ENCODE measurements at regions not wholly inside any gene's neighbourhood (a gene's known extent, or its start where the extent isn't known, plus 50 kb on each side); places are given as distances from the start of the nearest gene placed in this dataset.

- no peak overlapping the region for H3K4me3 ChIP-seq (replicated peaks in 1 of 3; ENCODE audit: low read depth in 2 of 3, low read length in 3 of 3)
- H3K4me1 Mint-ChIP-seq = peaks cover 10% of the 10 kb centered on the region
- DNase-seq = no peak
- H3K27ac ChIP-seq (ENCODE audit: low read depth in 1 of 2, low read length in 2 of 2) = no peak overlapping the region
- H3K36me3 Mint-ChIP-seq = no peaks in the 10 kb centered on the region
- no peaks in the 10 kb centered on the region for H3K79me2 ChIP-seq (ENCODE audit: insufficient read depth, low read length)
- no peak overlapping the region for H2AFZ ChIP-seq (ENCODE audit: insufficient read depth, low read depth, low read length, poor library complexity, severe bottlenecking)
- H3K9ac ChIP-seq (ENCODE audit: insufficient read depth, low read length, poor library complexity, severe bottlenecking) = no peak overlapping the region
- H3K4me1 ChIP-seq (ENCODE audit: control insufficient read depth in 1 of 2, insufficient read depth in 2 of 2, low read length in 2 of 2) = peaks cover 8 to 14% of the 10 kb centered on the region in 2 donors
- peaks cover 0 to 4% of the 10 kb centered on the region in 2 donors for H3K27me3 ChIP-seq (ENCODE audit: control insufficient read depth in 2 of 2, insufficient read depth in 2 of 2, low read length in 2 of 2)
- H3K4me2 ChIP-seq (replicated peaks; ENCODE audit: extremely low read depth, low read length, poor library complexity, severe bottlenecking) = no peak overlapping the region
- TF ChIP-seq, protein P1, sequence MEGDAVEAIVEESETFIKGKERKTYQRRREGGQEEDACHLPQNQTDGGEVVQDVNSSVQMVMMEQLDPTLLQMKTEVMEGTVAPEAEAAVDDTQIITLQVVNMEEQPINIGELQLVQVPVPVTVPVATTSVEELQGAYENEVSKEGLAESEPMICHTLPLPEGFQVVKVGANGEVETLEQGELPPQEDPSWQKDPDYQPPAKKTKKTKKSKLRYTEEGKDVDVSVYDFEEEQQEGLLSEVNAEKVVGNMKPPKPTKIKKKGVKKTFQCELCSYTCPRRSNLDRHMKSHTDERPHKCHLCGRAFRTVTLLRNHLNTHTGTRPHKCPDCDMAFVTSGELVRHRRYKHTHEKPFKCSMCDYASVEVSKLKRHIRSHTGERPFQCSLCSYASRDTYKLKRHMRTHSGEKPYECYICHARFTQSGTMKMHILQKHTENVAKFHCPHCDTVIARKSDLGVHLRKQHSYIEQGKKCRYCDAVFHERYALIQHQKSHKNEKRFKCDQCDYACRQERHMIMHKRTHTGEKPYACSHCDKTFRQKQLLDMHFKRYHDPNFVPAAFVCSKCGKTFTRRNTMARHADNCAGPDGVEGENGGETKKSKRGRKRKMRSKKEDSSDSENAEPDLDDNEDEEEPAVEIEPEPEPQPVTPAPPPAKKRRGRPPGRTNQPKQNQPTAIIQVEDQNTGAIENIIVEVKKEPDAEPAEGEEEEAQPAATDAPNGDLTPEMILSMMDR (IDR thresholded peaks at IDR 0.05) = no peak
- H3K36me3 ChIP-seq (replicated peaks in 1 of 2; ENCODE audit: control insufficient read depth in 1 of 2, insufficient read depth in 2 of 2, low read length in 2 of 2) = no peaks in the 10 kb centered on the region
- H4K20me1 ChIP-seq (ENCODE audit: insufficient read depth, low read length) = no peaks in the 10 kb centered on the region
- H3K27ac Mint-ChIP-seq = no peak overlapping the region
- intact Hi-C loops (cut with micrococcal nuclease) = no loop called here
- no peaks in the 10 kb centered on the region for H3K9me3 ChIP-seq (replicated peaks in 1 of 2; ENCODE audit: control insufficient read depth in 1 of 2, insufficient read depth in 1 of 2, low read length in 2 of 2)
- peaks cover 0 to 3% (median 0%) of the 10 kb centered on the region in 7 donors for H3K9me3 Mint-ChIP-seq
- peaks cover 1 to 4% (median 2%) of the 10 kb centered on the region in 3 donors for H3K27me3 Mint-ChIP-seq (ENCODE audit: low read depth in 3 of 3)
- no peak overlapping the region for H3K4me3 Mint-ChIP-seq
- WGBS (ENCODE audit: insufficient coverage) = 0% methylated on average over 1 of the region's 3 CpGs
Observed at GRCh38 chrX:45513042-45513441, 312.4 kb upstream of the DIPK2B start.

GRCh38 chrX:45508454-45508853 lies 307.8 kb upstream of the DIPK2B start:
- no peaks in the 10 kb centered on the region for H3K36me3 Mint-ChIP-seq
- 86% methylated on average over 1 of the region's 2 CpGs for WGBS (ENCODE audit: insufficient coverage)

More at GRCh38 chrX:45508454-45508853, 307.8 kb upstream of the DIPK2B start:
- Histone ChIP-seq H3K4me2 (replicated peaks; ENCODE audit: extremely low read depth, low read length, poor library complexity, severe bottlenecking) (no peak overlapping the region), H3K9ac (ENCODE audit: insufficient read depth, low read length, poor library complexity, severe bottlenecking) (no peak overlapping the region), H3K27ac (ENCODE audit: low read depth in 1 of 2, low read length in 2 of 2) (no peak overlapping the region), H3K27me3 (ENCODE audit: control insufficient read depth in 2 of 2, insufficient read depth in 2 of 2, low read length in 2 of 2) (peaks cover 0 to 2% of the 10 kb centered on the region in 2 donors), H2AFZ (ENCODE audit: insufficient read depth, low read depth, low read length, poor library complexity, severe bottlenecking) (no peak overlapping the region), H3K4me3 (replicated peaks in 1 of 3; ENCODE audit: low read depth in 2 of 3, low read length in 3 of 3) (no peak overlapping the region), H4K20me1 (ENCODE audit: insufficient read depth, low read length) (no peaks in the 10 kb centered on the region), H3K36me3 (replicated peaks in 1 of 2; ENCODE audit: control insufficient read depth in 1 of 2, insufficient read depth in 2 of 2, low read length in 2 of 2) (no peaks in the 10 kb centered on the region), H3K4me1 (ENCODE audit: control insufficient read depth in 1 of 2, insufficient read depth in 2 of 2, low read length in 2 of 2) (peaks cover 0 to 7% of the 10 kb centered on the region in 2 donors), H3K9me3 (replicated peaks in 1 of 2; ENCODE audit: control insufficient read depth in 1 of 2, insufficient read depth in 1 of 2, low read length in 2 of 2) (peaks cover 0 to 8% of the 10 kb centered on the region in 2 donors), H3K79me2 (ENCODE audit: insufficient read depth, low read length) (no peaks in the 10 kb centered on the region)
- H3K4me3 Mint-ChIP-seq = no peak overlapping the region
- peaks cover 0 to 9% (median 7%) of the 10 kb centered on the region in 7 donors for H3K9me3 Mint-ChIP-seq
- H3K27ac Mint-ChIP-seq = no peak overlapping the region
- intact Hi-C loops (cut with micrococcal nuclease) = no loop called here
- TF ChIP-seq, protein P1 (IDR thresholded peaks at IDR 0.05) = no peak
- DNase-seq = no peak
- peaks cover 16% of the 10 kb centered on the region for H3K4me1 Mint-ChIP-seq
- H3K27me3 Mint-ChIP-seq (ENCODE audit: low read depth in 3 of 3) = peaks cover 1 to 6% (median 4%) of the 10 kb centered on the region in 3 donors
